Panc1 (cell line): ENCODE measurements at regions not wholly inside any gene's neighbourhood (a gene's known extent, or its start where the extent isn't known, plus 50 kb on each side); places are given as distances from the start of the nearest gene placed in this dataset.

ENCODE experiments used
- CTCF ChIP-seq: fragments of 450-650 bp; IDR thresholded peaks from 2 replicates; pipeline ENCODE4 v1.5.1; 2017; ENCODE audit warnings: mild to moderate bottlenecking
- POLR2AphosphoS5 ChIP-seq: IDR thresholded peaks from 2 replicates; pipeline ENCODE4 v1.6.1; 2012; ENCODE audit warnings: mild to moderate bottlenecking, low read depth, low read length, moderate library complexity
- REST ChIP-seq, 2 experiments: IDR thresholded peaks; 2 replicates each; pipeline ENCODE4 v1.6.1; 2011 to 2012; ENCODE audit warnings: low read depth in 2 of 2, control low read depth in 1 of 2, low read length in 1 of 2, mild to moderate bottlenecking in 1 of 2, moderate library complexity in 1 of 2; ENCODE audit not compliant: insufficient read depth in 1 of 2
- SIN3A ChIP-seq: IDR thresholded peaks from 2 replicates; pipeline ENCODE4 v1.6.1; 2012; ENCODE audit warnings: low read depth, mild to moderate bottlenecking, low read length, moderate library complexity, borderline replicate concordance; ENCODE audit not compliant: insufficient read depth
- TCF7L2 ChIP-seq: IDR thresholded peaks from 2 replicates; pipeline ENCODE4 v1.6.1; 2011; ENCODE audit warnings: mild to moderate bottlenecking, low read depth, low read length, inconsistent platforms

- no peak for TF ChIP-seq CTCF
- no peak for TF ChIP-seq SIN3A
- no peak for TF ChIP-seq POLR2AphosphoS5
- no peak for TF ChIP-seq REST (IDR thresholded peaks at IDR 0.05; ENCODE audit: insufficient read depth in 1 of 2, low read depth in 2 of 2, low read length in 1 of 2)
- TF ChIP-seq TCF7L2, result no peak
These were observed 275.2 kb downstream of the PTTG2 start for GRCh38 chr4:38235354-38235753.
